ENCODE measurements at regions not wholly inside any gene's neighbourhood (a gene's known extent, or its start where the extent isn't known, plus 50 kb on each side); places are given as distances from the start of the nearest gene placed in this dataset.

GRCh38 chr7:38123494-38123893 is 54.6 kb upstream of the STARD3NL start:
- Histone ChIP-seq H3K4me2 (no peak overlapping the region), H3F3A (ENCODE audit: low read depth) (no peaks in the 10 kb centered on the region), H3K79me2 (ENCODE audit: low read depth) (no peaks in the 10 kb centered on the region), H3K9ac (no peak overlapping the region), H3K27ac (no peak overlapping the region), H3K4me1 (no peaks in the 10 kb centered on the region), H3K4me3 (no peak overlapping the region), H3K9me3 (ENCODE audit: low read depth) (no peaks in the 10 kb centered on the region), H3K27me3 (no peaks in the 10 kb centered on the region), H3K36me3 (no peaks in the 10 kb centered on the region), H2AFZ (replicated peaks) (no peak overlapping the region), H4K20me1 (ENCODE audit: low read depth) (no peaks in the 10 kb centered on the region)
- no peak for TF ChIP-seq CTCF (IDR thresholded peaks at IDR 0.05)
- no peak for TF ChIP-seq EZH2 (IDR thresholded peaks at IDR 0.05)
- no peak for TF ChIP-seq EZH2phosphoT487 (IDR thresholded peaks at IDR 0.05)
- H3K27me3 Mint-ChIP-seq (ENCODE audit: insufficient read depth, low read depth), result no peaks in the 10 kb centered on the region
- H3K4me1 Mint-ChIP-seq, result peaks cover 2% of the 10 kb centered on the region
- H3K27ac Mint-ChIP-seq, result no peak overlapping the region
- H3K9me3 Mint-ChIP-seq, result peaks cover 3% of the 10 kb centered on the region
- DNase-seq (ENCODE audit: low spot score), result no peak
- no peaks in the 10 kb centered on the region for H3K36me3 Mint-ChIP-seq
- H3K4me3 Mint-ChIP-seq, result no peak overlapping the region

- H3K4me1 ChIP-seq, result no peaks in the 10 kb centered on the region
- H3K4me3 ChIP-seq, result no peak overlapping the region
- peak overlapping the region; percentile 36 for H2AFZ ChIP-seq (replicated peaks)
- no peak for TF ChIP-seq EZH2phosphoT487 (IDR thresholded peaks at IDR 0.05)
- no peak for TF ChIP-seq CTCF (IDR thresholded peaks at IDR 0.05)
- TF ChIP-seq EZH2 (IDR thresholded peaks at IDR 0.05), result no peak
- H3K36me3 ChIP-seq, result no peaks in the 10 kb centered on the region
- H4K20me1 ChIP-seq (ENCODE audit: low read depth), result no peaks in the 10 kb centered on the region
- no peak overlapping the region for H3K27ac ChIP-seq
- peak; percentile 5 for DNase-seq (ENCODE audit: low spot score)
- no peaks in the 10 kb centered on the region for H3K9me3 ChIP-seq (ENCODE audit: low read depth)
- no peaks in the 10 kb centered on the region for H3K79me2 ChIP-seq (ENCODE audit: low read depth)
- Mint-ChIP-seq H3K9me3 (no peaks in the 10 kb centered on the region), H3K27me3 (ENCODE audit: insufficient read depth, low read depth) (no peaks in the 10 kb centered on the region), H3K27ac (peak overlapping the region; percentile 16), H3K4me1 (peaks cover 2% of the 10 kb centered on the region), H3K36me3 (no peaks in the 10 kb centered on the region), H3K4me3 (no peak overlapping the region)
- H3F3A ChIP-seq (ENCODE audit: low read depth), result no peaks in the 10 kb centered on the region
- no peaks in the 10 kb centered on the region for H3K27me3 ChIP-seq
- H3K9ac ChIP-seq, result no peak overlapping the region
- no peak overlapping the region for H3K4me2 ChIP-seq
Observed at GRCh38 chr7:38127216-38128207, 50.5 kb upstream of the STARD3NL start.

Measured in neural progenitor cell (in vitro differentiated cells).